ENCODE measurements at regions not wholly inside any gene's neighbourhood (a gene's known extent, or its start where the extent isn't known, plus 50 kb on each side); places are given as distances from the start of the nearest gene placed in this dataset.

GRCh38 chr12:95418142-95418541 is 55.8 kb upstream of the METAP2 start:
- no peak for DNase-seq (ENCODE audit: extremely low spot score)
- CTCF ChIA-PET: no interaction called here
- POLR2A ChIA-PET: no interaction called here
- TF ChIP-seq CTCF (IDR thresholded peaks at IDR 0.05; ENCODE audit: control extremely low read depth, extremely low read depth, low read depth, missing control alignments): no peak
